GM23338 (cell line): ENCODE measurements at regions not wholly inside any gene's neighbourhood (a gene's known extent, or its start where the extent isn't known, plus 50 kb on each side); places are given as distances from the start of the nearest gene placed in this dataset.

Source experiments
- ATAC-seq: fragments of 200-7000 bp; cut with Tn5 transposase; 3 replicates; pipeline ENCODE4 v1.9.1; 2020
- DNase-seq: peaks from one replicate; pipeline ENCODE4 v3.0.0-alpha.2; 2015; ENCODE audit warnings: low spot score
- H2AFZ ChIP-seq: fragments of 200-600 bp; sonication (generic); 2 replicates; pipeline ENCODE4 v1.8.0; 2016; ENCODE audit warnings: antibody characterized with exemption, mild to moderate bottlenecking, moderate library complexity
- H3F3A ChIP-seq: fragments of 200-600 bp; sonication (generic); replicated peaks from 2 replicates; pipeline ENCODE4 v1.8.0; 2017; ENCODE audit warnings: antibody characterized with exemption, mixed run types, low read depth
- H3K27ac ChIP-seq: fragments of 200-600 bp; sonication (generic); 2 replicates; pipeline ENCODE4 v1.6.1; 2016; ENCODE audit warnings: low read depth
- H3K27me3 ChIP-seq: fragments of 200-600 bp; sonication (generic); 2 replicates; pipeline ENCODE4 v1.8.0; 2016; ENCODE audit warnings: mild to moderate bottlenecking, mixed run types, moderate library complexity; ENCODE audit not compliant: insufficient read depth
- H3K36me3 ChIP-seq: fragments of 200-600 bp; sonication (generic); 2 replicates; pipeline ENCODE4 v1.8.0; 2016; ENCODE audit warnings: mild to moderate bottlenecking; ENCODE audit not compliant: insufficient read depth
- H3K4me1 ChIP-seq: fragments of 200-600 bp; sonication (generic); 2 replicates; pipeline ENCODE4 v1.8.0; 2016; ENCODE audit warnings: mild to moderate bottlenecking, moderate library complexity; ENCODE audit not compliant: insufficient read depth
- H3K4me2 ChIP-seq: fragments of 200-600 bp; sonication (generic); 2 replicates; pipeline ENCODE4 v1.7.1; 2017; ENCODE audit warnings: mixed run types
- H3K4me3 ChIP-seq: fragments of 200-600 bp; sonication (generic); 2 replicates; pipeline ENCODE4 v1.6.1; 2016; ENCODE audit warnings: mixed run types
- H3K79me2 ChIP-seq: fragments of 200-600 bp; sonication (generic); replicated peaks from 2 replicates; pipeline ENCODE4 v1.8.0; 2017; ENCODE audit warnings: mild to moderate bottlenecking; ENCODE audit not compliant: insufficient read depth
- H3K9me2 ChIP-seq: fragments of 200-600 bp; sonication (generic); 2 replicates; pipeline ENCODE4 v1.8.0; 2017; ENCODE audit not compliant: insufficient read depth
- H4K20me1 ChIP-seq: fragments of 200-600 bp; sonication (generic); replicated peaks from 2 replicates; pipeline ENCODE4 v1.8.0; 2017; ENCODE audit warnings: mild to moderate bottlenecking; ENCODE audit not compliant: insufficient read depth
- H3K27ac Mint-ChIP-seq: 2 replicates; pipeline ENCODE4 v1.8.0; 2020; ENCODE audit warnings: inconsistent platforms, mild to moderate bottlenecking, moderate library complexity, mixed read lengths
- H3K27me3 Mint-ChIP-seq: 3 replicates; pipeline ENCODE4 v1.8.0; 2022; ENCODE audit warnings: low read depth, mild to moderate bottlenecking, moderate library complexity, mixed read lengths, inconsistent platforms; ENCODE audit not compliant: insufficient read depth, poor library complexity
- H3K36me3 Mint-ChIP-seq: 3 replicates; pipeline ENCODE4 v1.8.0; 2021; ENCODE audit warnings: low read depth, mild to moderate bottlenecking, inconsistent platforms, moderate library complexity, mixed read lengths
- H3K4me1 Mint-ChIP-seq: 3 replicates; pipeline ENCODE4 v1.8.0; 2020; ENCODE audit warnings: mild to moderate bottlenecking, inconsistent platforms, mixed read lengths
- H3K4me3 Mint-ChIP-seq: 3 replicates; pipeline ENCODE4 v1.8.0; 2021; ENCODE audit warnings: moderate library complexity, mild to moderate bottlenecking, inconsistent platforms, mixed read lengths
- H3K9me3 Mint-ChIP-seq: 3 replicates; pipeline ENCODE4 v1.8.0; 2020; ENCODE audit warnings: moderate library complexity, mild to moderate bottlenecking, inconsistent platforms, mixed read lengths
- CREB1 ChIP-seq: fragments of 250-450 bp; sonication (Bioruptor Pico); IDR thresholded peaks from 2 replicates; pipeline ENCODE4 v1.5.0; 2020; ENCODE audit warnings: low read depth, mild to moderate bottlenecking, moderate library complexity
- ETS1 ChIP-seq: IDR thresholded peaks from 2 replicates; pipeline ENCODE4 v1.6.1; 2016; ENCODE audit warnings: antibody characterized with exemption
- EZH2 ChIP-seq: fragments of 200-600 bp; sonication (generic); IDR thresholded peaks from one replicate; pipeline ENCODE4 v1.8.0; 2017; ENCODE audit warnings: antibody characterized with exemption, mild to moderate bottlenecking, low read depth; ENCODE audit not compliant: unreplicated experiment
- EZH2phosphoT487 ChIP-seq: fragments of 200-600 bp; sonication (generic); IDR thresholded peaks from one replicate; pipeline ENCODE4 v1.8.1; 2018; ENCODE audit warnings: antibody characterized with exemption; ENCODE audit not compliant: unreplicated experiment
- JUNB ChIP-seq: IDR thresholded peaks from one replicate; pipeline ENCODE4 v1.6.1; 2016; ENCODE audit warnings: antibody characterized with exemption; ENCODE audit not compliant: unreplicated experiment
- NANOG ChIP-seq: IDR thresholded peaks from 2 replicates; pipeline ENCODE4 v1.6.1; 2016; ENCODE audit warnings: antibody characterized with exemption, borderline replicate concordance
- POLR2AphosphoS5 ChIP-seq: IDR thresholded peaks from 2 replicates; pipeline ENCODE4 v1.6.1; 2016; ENCODE audit warnings: antibody characterized with exemption, low read depth
- REST ChIP-seq: IDR thresholded peaks from one replicate; pipeline ENCODE4 v1.6.1; 2018; ENCODE audit warnings: antibody characterized with exemption; ENCODE audit not compliant: unreplicated experiment
- STAT1 ChIP-seq: IDR thresholded peaks from one replicate; pipeline ENCODE4 v1.6.1; 2016; ENCODE audit warnings: antibody characterized with exemption; ENCODE audit not compliant: unreplicated experiment
- ZNF114 ChIP-seq: fragments of 250-450 bp; sonication (Bioruptor Pico); IDR thresholded peaks from 2 replicates; pipeline ENCODE4 v1.5.0; 2020; ENCODE audit warnings: mild to moderate bottlenecking, moderate library complexity
- ZNF331 ChIP-seq: fragments of 250-450 bp; sonication (Bioruptor Pico); IDR thresholded peaks from 2 replicates; pipeline ENCODE4 v1.5.0; 2020; ENCODE audit warnings: low read depth, mild to moderate bottlenecking, moderate library complexity
- ZNF462 ChIP-seq: fragments of 250-450 bp; sonication (Bioruptor Pico); IDR thresholded peaks from 2 replicates; pipeline ENCODE4 v1.5.0; 2020; ENCODE audit warnings: mild to moderate bottlenecking, moderate library complexity
- TF ChIP-seq, protein P1 (sequence below), 2 experiments: fragments of 200-600 bp in 1 of 2; sonication (generic) in 1 of 2; conservative IDR thresholded peaks; 2 replicates each; pipeline versions ENCODE4 v1.5.1 to v1.6.1; 2016 to 2017; ENCODE audit warnings: antibody characterized with exemption in 2 of 2, low read depth in 2 of 2, mild to moderate bottlenecking in 2 of 2, moderate library complexity in 1 of 2

DNA sequence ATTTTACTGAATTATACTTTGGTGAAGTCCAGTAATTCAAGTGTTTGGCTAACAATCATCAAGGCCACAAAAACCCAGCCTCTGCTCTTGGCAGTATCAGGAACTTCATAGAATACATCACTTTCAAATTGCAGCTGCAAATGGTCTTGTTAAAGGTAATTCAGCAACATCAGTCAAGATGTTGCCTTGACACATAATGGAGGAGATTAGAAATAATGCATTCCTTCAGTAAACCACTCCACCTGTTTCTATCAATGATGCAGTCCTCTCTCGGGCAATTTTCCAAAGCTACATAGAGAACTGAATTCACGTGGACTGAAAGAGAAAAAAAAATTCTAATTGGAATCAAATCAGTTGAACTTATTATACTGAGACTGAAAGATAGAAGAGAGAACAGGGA, 279.3 kb downstream of the VGLL3 start:
- Mint-ChIP-seq H3K27ac (no peak overlapping the region), H3K4me3 (no peak overlapping the region), H3K4me1 (no peaks in the 10 kb centered on the region), H3K36me3 (peaks cover 6% of the 10 kb centered on the region; the same call in 1 of the 3 replicates), H3K27me3 (peaks cover 2% of the 10 kb centered on the region), H3K9me3 (peaks cover 10% of the 10 kb centered on the region)
- TF ChIP-seq ZNF114 (CRISPR knock-in tag) (no peak), STAT1 (no peak), CREB1 (no peak), JUNB (no peak), EZH2phosphoT487 (no peak), ZNF331 (CRISPR knock-in tag) (no peak), NANOG (no peak), ZNF462 (CRISPR knock-in tag) (no peak), EZH2 (no peak), REST (no peak), ETS1 (no peak), POLR2AphosphoS5 (no peak)
- TF ChIP-seq, protein P1, sequence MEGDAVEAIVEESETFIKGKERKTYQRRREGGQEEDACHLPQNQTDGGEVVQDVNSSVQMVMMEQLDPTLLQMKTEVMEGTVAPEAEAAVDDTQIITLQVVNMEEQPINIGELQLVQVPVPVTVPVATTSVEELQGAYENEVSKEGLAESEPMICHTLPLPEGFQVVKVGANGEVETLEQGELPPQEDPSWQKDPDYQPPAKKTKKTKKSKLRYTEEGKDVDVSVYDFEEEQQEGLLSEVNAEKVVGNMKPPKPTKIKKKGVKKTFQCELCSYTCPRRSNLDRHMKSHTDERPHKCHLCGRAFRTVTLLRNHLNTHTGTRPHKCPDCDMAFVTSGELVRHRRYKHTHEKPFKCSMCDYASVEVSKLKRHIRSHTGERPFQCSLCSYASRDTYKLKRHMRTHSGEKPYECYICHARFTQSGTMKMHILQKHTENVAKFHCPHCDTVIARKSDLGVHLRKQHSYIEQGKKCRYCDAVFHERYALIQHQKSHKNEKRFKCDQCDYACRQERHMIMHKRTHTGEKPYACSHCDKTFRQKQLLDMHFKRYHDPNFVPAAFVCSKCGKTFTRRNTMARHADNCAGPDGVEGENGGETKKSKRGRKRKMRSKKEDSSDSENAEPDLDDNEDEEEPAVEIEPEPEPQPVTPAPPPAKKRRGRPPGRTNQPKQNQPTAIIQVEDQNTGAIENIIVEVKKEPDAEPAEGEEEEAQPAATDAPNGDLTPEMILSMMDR (conservative IDR thresholded peaks at IDR 0.05; ENCODE audit: low read depth in 2 of 2): no peak
- Histone ChIP-seq H3F3A (no peaks in the 10 kb centered on the region), H3K4me1 (no peaks in the 10 kb centered on the region), H3K9me2 (peaks cover 10% of the 10 kb centered on the region; the same call in 1 of the 2 replicates), H3K27me3 (no peaks in the 10 kb centered on the region), H3K36me3 (no peaks in the 10 kb centered on the region), H3K4me2 (no peak overlapping the region), H3K27ac (no peak overlapping the region), H3K4me3 (no peak overlapping the region), H3K79me2 (no peaks in the 10 kb centered on the region), H4K20me1 (no peaks in the 10 kb centered on the region), H2AFZ (no peak overlapping the region)
- ATAC-seq (no peak), DNase-seq (no peak)
